GM20431 (cell line): ENCODE measurements at regions not wholly inside any gene's neighbourhood (a gene's known extent, or its start where the extent isn't known, plus 50 kb on each side); places are given as distances from the start of the nearest gene placed in this dataset.

Experiments used
- in situ Hi-C: fragments of 300-500 bp; cut with MseI, MboI; formaldehyde crosslinking; loops from one replicate; pipeline ENCODE4 v1.15.0; 2020; ENCODE audit warnings: low sequenced_read_pairs; ENCODE audit not compliant: unreplicated experiment

DNA sequence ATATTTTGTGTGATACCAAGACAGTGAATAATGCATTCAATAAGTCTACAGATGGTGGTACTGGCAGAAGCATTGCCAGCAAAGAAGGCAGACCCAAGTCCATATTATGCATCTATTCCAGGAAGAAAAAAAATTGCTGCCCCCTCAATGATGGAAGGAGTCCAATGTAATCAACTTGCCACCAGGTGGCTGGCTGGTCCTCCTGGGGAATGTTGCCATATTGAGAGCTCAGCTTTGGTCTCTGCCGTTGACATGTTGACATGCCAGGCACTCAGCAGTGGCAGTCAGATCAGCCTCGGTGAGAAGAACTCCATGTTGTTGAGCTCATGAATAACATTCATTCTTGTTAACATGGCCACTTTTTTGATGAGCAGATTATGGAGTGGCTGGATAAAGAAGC, 298.5 kb downstream of the IGSF11 start:
- in situ Hi-C loops = no loop called here

DNA sequence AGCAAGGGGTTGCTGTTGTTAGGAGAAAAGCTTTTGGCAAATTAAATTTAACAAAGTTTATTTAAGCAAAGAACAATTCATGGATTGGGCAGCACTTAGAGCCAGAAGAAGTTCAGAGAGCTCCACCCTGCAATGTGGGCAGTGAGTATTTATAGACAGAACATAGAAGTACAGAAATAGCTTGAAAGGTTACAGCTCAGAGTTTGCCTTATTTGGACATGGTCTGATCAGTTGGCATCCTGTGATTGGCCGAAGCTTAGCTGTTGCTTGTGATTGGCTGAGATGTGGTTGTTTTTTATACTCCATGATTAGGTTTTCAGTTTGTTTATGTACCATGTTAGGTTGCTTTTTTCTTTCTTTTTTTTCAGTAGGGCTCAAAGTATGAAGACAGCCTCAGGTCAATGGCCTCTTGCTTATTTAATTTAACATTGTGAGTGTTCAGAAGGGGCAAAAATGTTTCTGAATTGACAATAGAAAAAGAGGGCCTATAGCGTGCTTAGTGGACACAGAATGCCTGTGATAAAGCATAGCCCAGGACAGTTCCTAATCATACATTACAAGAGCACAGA, 293.8 kb downstream of the IGSF11 start:
- in situ Hi-C loops = no loop called here

DNA sequence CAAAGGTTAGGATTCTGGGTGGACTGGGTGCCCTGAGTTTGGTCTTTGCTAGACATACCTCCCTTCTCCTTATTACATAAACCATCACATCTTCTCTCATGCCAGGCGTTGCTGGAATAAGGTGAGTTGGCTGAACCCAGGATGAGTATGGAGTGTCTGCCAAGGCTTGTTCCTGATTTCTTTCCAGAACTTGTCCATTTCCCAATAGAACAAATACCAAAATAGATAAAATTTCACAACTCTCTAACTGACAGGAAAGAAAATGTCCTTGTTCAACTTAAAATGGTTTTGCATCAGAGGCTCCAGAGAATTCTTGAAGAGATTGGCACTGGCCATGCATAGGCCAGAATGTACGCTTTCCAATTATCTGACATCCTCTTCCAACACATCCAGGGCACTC, 291.9 kb downstream of the IGSF11 start:
- in situ Hi-C loops = no loop called here

DNA sequence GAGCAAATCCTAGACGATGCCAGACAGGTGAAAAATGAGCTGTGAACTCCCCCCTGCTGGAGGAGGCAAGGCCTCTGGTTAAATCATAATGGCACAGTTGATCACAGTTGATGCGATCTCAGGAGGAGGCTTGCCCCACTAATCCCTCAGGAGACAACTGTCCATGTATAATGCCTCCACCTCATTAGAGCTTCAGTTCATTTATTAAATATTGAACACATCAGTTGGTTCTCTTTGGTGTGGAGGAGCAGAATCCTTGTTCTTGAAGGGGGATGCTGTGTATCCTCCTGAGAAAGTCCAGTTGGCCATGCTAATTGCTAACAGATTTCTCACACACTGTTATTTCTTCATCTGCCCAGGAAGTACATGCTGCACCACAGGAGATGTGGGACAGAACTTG, 290.5 kb downstream of the IGSF11 start:
- in situ Hi-C loops = no loop called here

DNA sequence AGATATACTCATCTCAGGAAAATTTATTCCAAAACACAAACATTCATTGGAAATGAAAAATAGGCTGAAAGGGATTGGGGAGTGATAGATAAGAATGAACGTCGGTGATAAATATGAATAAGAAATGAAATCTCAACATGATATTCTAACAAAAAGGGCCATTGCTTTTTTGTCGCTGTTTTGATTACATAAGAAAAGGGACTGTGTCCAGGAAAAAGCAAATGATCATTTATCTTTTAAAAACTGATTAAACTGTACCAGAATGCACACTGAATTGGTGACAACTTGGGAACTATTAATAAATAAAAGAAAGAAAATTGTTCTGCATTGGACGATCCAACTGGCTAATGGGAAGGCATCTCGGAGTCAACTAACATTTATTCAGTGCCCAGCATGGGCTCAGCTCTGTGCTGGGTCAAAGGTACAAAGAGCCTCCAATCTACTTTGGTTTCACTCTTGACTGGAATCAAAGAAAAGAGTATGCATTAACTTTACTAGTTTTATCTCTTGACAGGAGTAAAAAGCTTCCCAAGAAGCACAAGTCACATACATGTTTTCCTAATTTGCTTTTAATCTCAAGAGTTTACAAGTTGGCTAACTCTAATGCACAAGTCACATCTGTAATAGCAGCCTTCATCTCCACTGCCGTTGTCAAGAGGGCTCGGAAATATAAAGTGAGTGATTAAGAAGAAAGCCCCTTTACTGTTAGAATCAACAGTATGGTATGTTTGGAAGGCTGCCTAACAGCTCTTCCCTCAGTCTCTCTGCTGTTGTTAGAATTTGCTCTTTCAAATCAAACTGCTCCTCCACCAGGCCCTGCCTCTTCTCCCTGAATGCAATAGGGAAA, 280.0 kb downstream of the IGSF11 start:
- in situ Hi-C loops = no loop called here

DNA sequence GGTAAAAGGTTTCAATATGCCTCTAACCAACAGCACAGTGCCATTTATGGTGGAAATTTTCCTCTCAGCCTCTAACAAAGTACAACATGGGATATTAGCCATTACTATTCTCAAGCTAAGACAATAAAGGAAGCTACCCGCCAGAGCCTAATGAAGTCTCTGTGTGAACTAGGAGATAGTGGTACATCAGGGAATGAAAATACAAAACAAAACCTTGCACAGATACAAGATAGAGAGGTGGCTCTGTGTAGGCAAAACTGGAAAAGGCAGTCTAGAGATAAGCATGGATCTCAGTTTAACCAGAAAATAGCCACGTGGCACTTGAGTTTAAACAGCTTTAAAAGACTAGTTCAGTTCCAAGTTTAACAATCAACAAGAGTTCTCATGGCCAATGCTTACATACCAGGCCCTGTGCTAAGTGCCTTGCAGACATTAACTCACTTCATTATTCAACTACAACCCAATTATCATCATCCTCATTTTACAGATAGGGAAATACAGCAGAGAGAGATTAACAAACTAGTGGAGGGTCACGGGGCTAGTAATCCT, 279.3 kb downstream of the IGSF11 start:
- in situ Hi-C loops = no loop called here

DNA sequence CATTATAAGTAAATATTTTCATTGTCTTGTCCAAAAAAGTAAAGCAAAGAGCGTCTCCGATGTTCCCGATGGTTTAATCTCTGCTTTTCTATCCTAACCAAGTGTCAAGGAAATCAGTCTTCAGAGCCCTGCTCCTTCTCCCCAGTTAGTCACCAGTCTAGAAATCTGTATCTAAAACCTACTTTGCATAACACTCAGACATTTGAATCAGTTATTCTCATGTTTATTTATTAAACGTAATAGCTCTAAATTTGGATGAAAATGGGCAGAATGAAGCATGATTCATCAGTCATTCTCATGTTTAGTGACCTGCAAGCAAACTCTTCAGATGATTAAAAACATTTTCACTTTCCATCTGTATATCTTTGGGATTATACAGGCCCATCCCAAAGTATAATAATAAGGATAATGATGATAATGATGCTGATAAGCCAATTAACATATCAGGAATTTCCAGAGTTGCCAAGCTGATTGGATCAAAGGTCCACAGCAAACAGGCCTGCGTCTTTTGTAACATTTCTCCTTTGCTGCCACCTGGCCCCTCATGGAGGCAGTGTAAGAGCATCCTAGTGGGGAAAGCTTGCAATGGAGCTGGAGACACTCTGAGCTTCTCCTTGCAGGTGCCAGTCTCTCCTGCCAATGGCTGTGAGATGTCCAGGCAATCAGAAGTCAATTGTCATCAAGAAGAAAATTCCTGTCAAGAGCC, 273.9 kb downstream of the IGSF11 start:
- in situ Hi-C loops = no loop called here

DNA sequence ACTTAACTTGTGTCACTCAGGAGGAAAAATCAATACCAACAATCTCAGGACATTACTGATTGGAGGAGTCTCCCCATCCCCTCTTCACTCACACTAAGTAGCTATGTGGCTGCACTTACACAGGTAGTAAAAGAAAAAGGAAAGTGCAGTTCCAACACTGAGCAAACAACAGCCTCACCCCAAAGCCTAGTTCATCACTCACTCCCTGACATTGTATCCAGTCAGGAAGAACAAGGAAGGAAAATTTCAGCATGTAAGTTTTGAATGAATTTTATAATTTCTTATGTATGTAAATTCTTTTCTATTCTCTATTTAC, 273.4 kb downstream of the IGSF11 start:
- in situ Hi-C loops = no loop called here

DNA sequence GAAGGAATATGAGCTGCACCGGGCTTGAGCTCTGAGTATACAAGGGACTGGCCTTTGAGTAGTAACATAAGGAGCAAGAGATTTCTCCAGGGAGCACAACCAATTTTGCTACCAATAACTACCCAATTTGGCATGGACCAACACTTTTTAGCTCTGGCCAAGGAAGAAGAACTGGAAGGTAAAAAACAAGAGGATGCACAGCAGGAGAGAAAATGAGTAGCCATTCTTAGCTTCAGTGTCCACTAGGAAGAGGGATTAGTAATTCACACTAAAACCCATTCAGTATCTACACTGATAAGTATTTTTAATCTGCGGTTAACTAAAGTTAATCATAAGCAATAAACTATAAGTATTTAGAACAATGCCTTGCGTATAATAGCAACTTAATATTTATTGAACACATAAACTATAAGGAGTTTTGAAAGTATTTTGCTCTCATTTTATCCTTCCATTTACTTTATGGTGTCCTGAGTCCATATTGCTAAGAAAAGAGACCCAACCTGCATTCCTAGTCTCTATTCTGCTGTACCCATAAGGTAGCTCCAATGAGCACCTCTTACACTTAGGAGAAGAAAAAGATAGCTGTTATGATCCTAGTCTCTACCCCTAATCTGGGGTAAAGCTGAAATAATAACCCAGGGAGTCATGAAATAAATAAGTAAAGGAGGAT, 268.9 kb downstream of the IGSF11 start:
- in situ Hi-C loops = no loop called here

DNA sequence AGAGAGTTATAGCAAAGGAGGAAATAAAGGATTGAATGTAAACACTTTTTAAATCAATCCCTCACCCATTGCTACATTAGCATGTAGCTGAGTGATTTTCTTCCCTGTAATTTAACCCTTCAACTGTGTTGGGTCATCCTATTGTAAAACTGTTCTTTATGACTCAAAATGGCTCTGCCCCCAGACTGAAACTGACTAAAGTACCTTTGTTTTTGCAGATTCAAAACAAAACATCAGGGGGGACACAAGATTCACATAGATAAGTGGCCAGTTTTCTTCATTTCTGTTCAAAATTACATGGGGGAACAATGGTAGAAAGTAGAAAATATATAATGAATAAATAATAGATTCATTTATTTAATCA, 268.4 kb downstream of the IGSF11 start:
- in situ Hi-C loops = no loop called here

DNA sequence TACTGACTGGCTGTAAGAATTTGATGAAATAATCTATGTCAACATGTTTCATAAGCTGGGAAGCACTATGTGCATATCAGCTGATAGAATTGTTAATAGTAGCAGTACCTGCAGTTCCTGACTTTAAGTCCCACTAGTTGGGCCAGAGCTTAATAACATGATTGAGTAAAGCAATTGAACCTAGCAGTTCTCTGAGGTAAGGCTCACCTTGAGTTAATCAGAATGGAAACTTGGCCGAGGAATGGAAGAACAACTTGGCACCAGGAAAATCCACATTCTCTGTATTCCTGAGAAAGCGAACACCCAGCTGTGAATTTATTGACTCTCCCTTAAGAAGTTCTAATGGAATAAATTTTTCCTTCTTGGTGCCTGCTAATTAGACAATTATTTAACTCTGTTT, 262.6 kb downstream of the IGSF11 start:
- in situ Hi-C loops = no loop called here

DNA sequence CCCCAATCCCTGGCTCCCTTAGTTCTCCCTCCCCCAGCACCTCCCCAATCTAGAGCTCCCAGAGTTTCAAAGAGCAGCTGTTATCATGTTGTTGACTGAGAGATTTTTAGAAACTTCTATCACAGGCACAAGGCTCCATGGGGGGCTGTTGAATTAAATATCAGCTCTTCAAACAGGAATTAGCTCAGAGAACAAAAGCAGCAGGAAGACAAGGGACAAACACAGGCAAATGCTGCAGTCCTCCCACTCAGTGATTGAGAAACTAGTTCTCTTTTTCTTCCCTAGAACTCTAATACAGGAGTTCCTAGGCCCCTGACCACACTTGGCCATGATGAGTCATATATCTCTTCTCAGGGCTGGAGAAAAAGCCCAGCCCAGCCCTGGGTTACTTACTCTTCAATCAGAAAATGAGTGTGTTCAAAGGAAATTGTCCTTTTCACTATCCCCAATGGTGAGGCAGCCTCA, 262.1 kb downstream of the IGSF11 start:
- in situ Hi-C loops = no loop called here

DNA sequence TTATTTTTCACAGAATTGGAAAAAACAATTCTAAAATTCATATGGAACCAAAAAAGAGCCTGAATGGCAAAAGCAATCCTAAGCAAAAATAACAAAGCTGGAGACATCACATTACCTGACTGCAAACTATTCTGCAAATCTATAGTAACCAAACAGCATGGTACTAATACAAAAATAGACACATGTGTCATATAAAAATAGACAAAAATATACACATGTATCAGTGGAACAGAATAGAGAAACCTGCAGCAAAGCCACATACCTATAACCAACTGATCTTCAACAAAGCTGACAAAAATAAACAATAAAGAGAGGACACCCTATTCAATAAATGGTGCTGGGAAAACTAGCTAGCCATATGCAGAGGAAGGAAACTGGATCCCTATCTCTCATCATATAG, 259.6 kb downstream of the IGSF11 start:
- in situ Hi-C loops = no loop called here

DNA sequence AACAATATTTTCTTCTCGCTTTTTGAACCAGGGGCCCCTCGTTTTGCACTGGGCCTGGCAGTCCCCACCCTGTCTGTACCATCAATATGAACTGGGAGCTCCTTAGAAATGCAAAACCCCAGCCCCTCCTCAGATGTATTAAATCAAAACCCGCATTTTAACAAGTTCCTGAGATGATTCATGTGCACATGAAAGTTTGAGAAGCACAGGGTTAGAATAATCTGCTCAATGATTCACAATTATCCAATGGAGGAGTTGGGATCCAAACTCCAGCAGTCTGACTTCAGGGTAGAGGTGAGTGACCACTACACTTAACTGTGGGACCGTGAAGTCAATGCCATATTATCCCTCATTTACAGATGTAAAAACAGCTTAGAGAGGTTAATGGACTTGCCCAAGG, 256.4 kb downstream of the IGSF11 start:
- in situ Hi-C loops = no loop called here

DNA sequence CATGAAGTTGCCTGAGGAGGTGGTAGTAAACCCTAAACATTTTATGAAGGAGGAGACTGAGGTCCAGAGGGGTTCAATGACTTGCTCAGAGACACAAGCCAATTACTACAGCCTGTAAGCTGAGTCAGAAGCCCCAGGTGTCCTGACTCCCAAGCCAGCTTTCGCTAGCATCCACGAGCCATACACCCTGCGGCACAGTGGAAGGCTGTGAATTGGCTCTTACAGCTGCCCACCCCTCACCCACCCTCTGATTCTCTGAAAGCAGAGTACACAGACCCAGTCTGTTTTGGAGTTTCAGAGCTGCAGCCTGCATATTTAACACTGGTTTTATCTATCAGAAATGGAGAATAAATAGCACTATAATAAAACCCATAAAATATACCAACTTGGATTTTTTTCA, 253.4 kb downstream of the IGSF11 start:
- in situ Hi-C loops = no loop called here

DNA sequence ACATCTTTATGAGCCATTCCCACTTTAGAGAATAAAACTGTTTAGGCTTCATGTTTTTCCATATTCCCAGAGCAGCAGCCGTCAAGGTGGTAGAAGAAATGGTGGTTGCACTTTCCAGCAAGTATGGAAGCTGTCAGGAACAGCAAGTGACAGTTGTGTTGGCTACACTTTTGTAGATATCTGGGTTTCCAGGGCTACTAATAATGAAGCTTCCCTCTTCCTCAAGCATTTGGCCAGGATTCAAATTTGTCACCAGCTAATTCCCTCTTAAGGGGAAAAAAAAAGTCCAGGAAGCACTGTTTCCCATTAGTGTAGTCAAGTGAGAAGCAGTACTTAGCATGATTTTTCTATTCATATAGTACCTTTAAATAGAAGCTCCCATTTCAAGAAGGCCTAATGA, 252.8 kb downstream of the IGSF11 start:
- in situ Hi-C loops = no loop called here

DNA sequence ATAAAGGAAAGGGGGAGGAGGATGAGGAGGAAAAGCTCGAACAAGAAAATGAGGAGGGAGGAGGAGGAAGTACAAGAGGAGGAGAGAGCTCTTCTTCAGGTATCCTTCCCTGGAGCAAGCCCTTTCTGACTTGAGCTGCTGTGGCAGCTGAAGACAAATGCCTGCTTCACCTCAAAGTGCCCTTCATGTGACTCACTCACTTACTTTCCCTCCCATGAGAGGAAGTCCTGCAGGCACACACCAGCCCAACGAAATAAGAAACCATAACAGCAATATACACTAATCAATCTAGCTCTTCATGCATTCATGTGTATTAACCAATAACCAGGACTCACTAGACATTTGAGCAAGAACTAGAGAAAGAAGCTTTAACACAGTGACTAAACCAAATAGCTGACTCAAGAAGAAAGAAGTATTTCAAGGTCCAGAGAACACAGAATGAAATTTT, 251.9 kb downstream of the IGSF11 start:
- in situ Hi-C loops = no loop called here

DNA sequence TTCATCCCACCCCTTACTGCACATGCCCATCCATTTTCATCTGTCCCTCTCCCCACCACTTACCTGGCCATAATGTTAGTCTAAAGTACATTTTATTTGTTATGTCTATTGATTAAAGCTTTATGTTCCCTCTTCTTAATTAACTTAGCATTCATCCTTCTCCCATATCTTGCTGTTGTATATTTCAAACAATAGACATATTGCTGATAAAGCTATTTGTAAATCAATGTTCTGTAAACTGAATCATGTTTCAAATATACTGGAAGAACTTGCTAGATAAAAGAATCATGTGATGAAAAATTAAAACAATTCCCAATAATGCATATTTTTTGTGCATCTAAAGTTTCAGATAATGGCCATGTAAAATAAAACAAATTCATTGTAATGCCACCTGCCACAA, 249.2 kb downstream of the IGSF11 start:
- in situ Hi-C loops = no loop called here

DNA sequence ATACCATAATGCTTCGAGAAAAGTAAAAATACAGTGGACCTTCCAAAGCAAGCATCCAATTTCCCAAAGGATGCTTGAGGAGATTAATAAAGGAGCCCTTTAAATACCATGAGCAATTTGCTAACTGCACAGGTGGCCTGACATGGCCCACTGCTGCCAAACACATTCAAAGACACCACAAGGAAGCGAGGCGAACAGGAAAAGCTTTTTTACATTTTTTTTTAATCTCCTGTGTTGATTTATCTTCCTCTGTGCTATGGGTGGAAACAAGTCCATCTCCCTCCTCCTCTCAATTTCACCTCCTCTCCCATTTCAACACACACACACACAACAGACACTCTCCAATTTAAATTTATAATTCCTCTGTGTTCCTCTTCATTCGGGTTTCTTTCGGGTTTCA, 243.4 kb downstream of the IGSF11 start:
- in situ Hi-C loops = no loop called here

DNA sequence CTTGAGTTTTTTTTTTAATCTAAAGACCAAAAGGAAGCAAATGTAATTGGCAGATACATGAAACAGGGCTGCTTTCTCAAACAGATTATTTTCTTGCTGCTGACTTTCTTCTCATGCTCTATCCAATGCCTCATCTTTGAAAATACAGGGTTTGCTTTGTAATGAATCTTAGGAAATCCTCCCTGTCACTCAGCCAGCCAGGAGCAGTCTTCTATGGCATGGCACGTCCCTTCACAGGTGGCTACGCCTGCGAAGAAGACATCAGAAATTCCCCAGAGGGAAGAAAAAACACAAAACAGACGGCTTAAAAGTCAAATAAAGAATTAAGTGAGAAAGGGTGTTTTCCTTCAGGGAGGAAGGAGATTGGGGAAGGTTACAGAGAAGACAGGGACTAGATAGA, 242.5 kb downstream of the IGSF11 start:
- in situ Hi-C loops = no loop called here

DNA sequence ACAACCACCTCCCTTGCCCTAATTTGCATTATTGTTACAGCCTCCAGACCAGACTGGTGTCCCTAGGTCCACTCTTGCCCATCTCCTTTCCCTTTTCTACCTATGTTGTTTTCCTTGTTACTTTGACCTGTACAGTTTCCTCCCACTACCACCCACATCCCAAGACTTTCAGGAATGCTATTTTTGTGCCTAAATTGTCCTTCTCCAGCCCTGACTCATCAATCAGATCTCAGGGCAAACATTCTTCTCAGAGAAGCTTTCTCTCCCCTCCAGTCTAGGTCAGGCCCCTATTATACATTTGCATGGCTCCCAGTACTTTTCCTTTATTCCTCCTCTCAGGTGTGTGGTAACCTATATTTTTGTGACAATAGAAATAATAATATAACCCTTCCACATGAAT, 241.5 kb downstream of the IGSF11 start:
- in situ Hi-C loops = no loop called here
